ENCODE measurements at regions not wholly inside any gene's neighbourhood (a gene's known extent, or its start where the extent isn't known, plus 50 kb on each side); places are given as distances from the start of the nearest gene placed in this dataset.

GRCh38 chr9:1254071-1254470 lies 203.9 kb downstream of the DMRT2 start:
- Mint-ChIP-seq H3K27me3 (ENCODE audit: low read depth in 3 of 3) (no peaks in the 10 kb centered on the region), H3K9me3 (peaks cover 0 to 2% (median 0%) of the 10 kb centered on the region in 7 donors), H3K4me3 (no peak overlapping the region), H3K36me3 (no peaks in the 10 kb centered on the region), H3K27ac (no peak overlapping the region), H3K4me1 (no peaks in the 10 kb centered on the region)
- H4K20me1 ChIP-seq (ENCODE audit: insufficient read depth, low read length), result no peaks in the 10 kb centered on the region
- no peak for DNase-seq
- intact Hi-C loops (cut with micrococcal nuclease), result no loop called here
- no peaks in the 10 kb centered on the region for H3K4me1 ChIP-seq (ENCODE audit: control insufficient read depth in 1 of 2, insufficient read depth in 2 of 2, low read length in 2 of 2)
- WGBS (ENCODE audit: insufficient coverage), result no CpG with 5 or more reads among the region's 5 CpGs
- no peak overlapping the region for H3K4me3 ChIP-seq (replicated peaks in 1 of 3; ENCODE audit: low read depth in 2 of 3, low read length in 3 of 3)
- H3K4me2 ChIP-seq (replicated peaks; ENCODE audit: extremely low read depth, low read length, poor library complexity, severe bottlenecking), result no peak overlapping the region
- no peaks in the 10 kb centered on the region for H3K36me3 ChIP-seq (replicated peaks in 1 of 2; ENCODE audit: control insufficient read depth in 1 of 2, insufficient read depth in 2 of 2, low read length in 2 of 2)
- no peaks in the 10 kb centered on the region for H3K9me3 ChIP-seq (replicated peaks in 1 of 2; ENCODE audit: control insufficient read depth in 1 of 2, insufficient read depth in 1 of 2, low read length in 2 of 2)
- no peaks in the 10 kb centered on the region for H3K27me3 ChIP-seq (ENCODE audit: control insufficient read depth in 2 of 2, insufficient read depth in 2 of 2, low read length in 2 of 2)
- TF ChIP-seq CTCF (IDR thresholded peaks at IDR 0.05), result no peak
- no peak overlapping the region for H3K27ac ChIP-seq (ENCODE audit: low read depth in 1 of 2, low read length in 2 of 2)
- no peak overlapping the region for H2AFZ ChIP-seq (ENCODE audit: insufficient read depth, low read depth, low read length, poor library complexity, severe bottlenecking)
- no peak overlapping the region for H3K9ac ChIP-seq (ENCODE audit: insufficient read depth, low read length, poor library complexity, severe bottlenecking)
- H3K79me2 ChIP-seq (ENCODE audit: insufficient read depth, low read length), result no peaks in the 10 kb centered on the region

GRCh38 chr9:1256178-1256577 lies 206.0 kb downstream of the DMRT2 start:
- WGBS (ENCODE audit: insufficient coverage), result 98% methylated on average over 5 of the region's 6 CpGs
- H3K27ac Mint-ChIP-seq, result no peak overlapping the region

More at GRCh38 chr9:1256178-1256577, 206.0 kb downstream of the DMRT2 start:
- Histone ChIP-seq H4K20me1 (ENCODE audit: insufficient read depth, low read length) (no peaks in the 10 kb centered on the region), H3K27me3 (ENCODE audit: control insufficient read depth in 2 of 2, insufficient read depth in 2 of 2, low read length in 2 of 2) (no peaks in the 10 kb centered on the region), H3K36me3 (replicated peaks in 1 of 2; ENCODE audit: control insufficient read depth in 1 of 2, insufficient read depth in 2 of 2, low read length in 2 of 2) (no peaks in the 10 kb centered on the region), H3K9me3 (replicated peaks in 1 of 2; ENCODE audit: control insufficient read depth in 1 of 2, insufficient read depth in 1 of 2, low read length in 2 of 2) (peaks cover 0 to 5% of the 10 kb centered on the region in 2 donors), H3K27ac (ENCODE audit: low read depth in 1 of 2, low read length in 2 of 2) (no peak overlapping the region), H2AFZ (ENCODE audit: insufficient read depth, low read depth, low read length, poor library complexity, severe bottlenecking) (no peak overlapping the region), H3K4me1 (ENCODE audit: control insufficient read depth in 1 of 2, insufficient read depth in 2 of 2, low read length in 2 of 2) (no peaks in the 10 kb centered on the region), H3K79me2 (ENCODE audit: insufficient read depth, low read length) (no peaks in the 10 kb centered on the region), H3K4me2 (replicated peaks; ENCODE audit: extremely low read depth, low read length, poor library complexity, severe bottlenecking) (no peak overlapping the region), H3K4me3 (replicated peaks in 1 of 3; ENCODE audit: low read depth in 2 of 3, low read length in 3 of 3) (no peak overlapping the region), H3K9ac (ENCODE audit: insufficient read depth, low read length, poor library complexity, severe bottlenecking) (no peak overlapping the region)
- peaks cover 0 to 2% (median 0%) of the 10 kb centered on the region in 7 donors for H3K9me3 Mint-ChIP-seq
- no peak for DNase-seq
- no peaks in the 10 kb centered on the region for H3K27me3 Mint-ChIP-seq (ENCODE audit: low read depth in 3 of 3)
- H3K4me1 Mint-ChIP-seq, result no peaks in the 10 kb centered on the region
- no peak for TF ChIP-seq CTCF (IDR thresholded peaks at IDR 0.05)
- H3K36me3 Mint-ChIP-seq, result no peaks in the 10 kb centered on the region
- intact Hi-C loops (cut with micrococcal nuclease), result no loop called here
- H3K4me3 Mint-ChIP-seq, result no peak overlapping the region

Measured in CD14-positive monocyte (primary cell).